OCI-LY3 (cell line): ENCODE measurements at regions not wholly inside any gene's neighbourhood (a gene's known extent, or its start where the extent isn't known, plus 50 kb on each side); places are given as distances from the start of the nearest gene placed in this dataset.

Experiments
- EZH2phosphoT487 ChIP-seq: fragments of 200-600 bp; shearing (Covaris generic); IDR thresholded peaks from 2 replicates; pipeline ENCODE4 v1.6.1; 2018; ENCODE audit warnings: antibody characterized with exemption, mixed run types, low read depth
- TF ChIP-seq, protein P1 (sequence below): fragments of 200-600, 300-600 bp; sonication (generic); IDR thresholded peaks from 2 replicates; pipeline ENCODE4 v1.5.1; 2014; ENCODE audit warnings: antibody characterized with exemption, low read length, low read depth

DNA sequence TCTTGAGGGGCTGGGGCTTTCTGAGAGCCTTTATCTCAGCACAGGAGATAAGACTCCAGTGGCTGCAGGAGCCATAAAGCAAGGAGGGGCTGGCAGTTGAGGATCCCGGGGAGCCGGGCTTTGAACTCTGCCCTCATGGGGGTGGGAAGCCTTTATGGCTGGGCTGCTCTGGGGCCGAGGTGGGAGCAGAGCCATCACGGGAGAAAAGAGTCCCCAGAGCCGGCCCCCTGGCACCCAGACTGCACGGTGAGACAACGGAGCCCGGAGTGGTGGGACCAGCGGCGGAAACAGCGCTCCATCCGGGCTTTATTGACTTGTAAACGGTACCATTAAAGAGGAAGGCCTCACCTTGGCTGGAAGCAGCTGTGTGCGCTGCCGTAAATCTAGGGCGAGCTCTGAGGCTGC, 162.6 kb downstream of the MYCN start:
- TF ChIP-seq, protein P1, sequence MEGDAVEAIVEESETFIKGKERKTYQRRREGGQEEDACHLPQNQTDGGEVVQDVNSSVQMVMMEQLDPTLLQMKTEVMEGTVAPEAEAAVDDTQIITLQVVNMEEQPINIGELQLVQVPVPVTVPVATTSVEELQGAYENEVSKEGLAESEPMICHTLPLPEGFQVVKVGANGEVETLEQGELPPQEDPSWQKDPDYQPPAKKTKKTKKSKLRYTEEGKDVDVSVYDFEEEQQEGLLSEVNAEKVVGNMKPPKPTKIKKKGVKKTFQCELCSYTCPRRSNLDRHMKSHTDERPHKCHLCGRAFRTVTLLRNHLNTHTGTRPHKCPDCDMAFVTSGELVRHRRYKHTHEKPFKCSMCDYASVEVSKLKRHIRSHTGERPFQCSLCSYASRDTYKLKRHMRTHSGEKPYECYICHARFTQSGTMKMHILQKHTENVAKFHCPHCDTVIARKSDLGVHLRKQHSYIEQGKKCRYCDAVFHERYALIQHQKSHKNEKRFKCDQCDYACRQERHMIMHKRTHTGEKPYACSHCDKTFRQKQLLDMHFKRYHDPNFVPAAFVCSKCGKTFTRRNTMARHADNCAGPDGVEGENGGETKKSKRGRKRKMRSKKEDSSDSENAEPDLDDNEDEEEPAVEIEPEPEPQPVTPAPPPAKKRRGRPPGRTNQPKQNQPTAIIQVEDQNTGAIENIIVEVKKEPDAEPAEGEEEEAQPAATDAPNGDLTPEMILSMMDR: no peak
- no peak for TF ChIP-seq EZH2phosphoT487
